ENCODE measurements at regions not wholly inside any gene's neighbourhood (a gene's known extent, or its start where the extent isn't known, plus 50 kb on each side); places are given as distances from the start of the nearest gene placed in this dataset.

DNA sequence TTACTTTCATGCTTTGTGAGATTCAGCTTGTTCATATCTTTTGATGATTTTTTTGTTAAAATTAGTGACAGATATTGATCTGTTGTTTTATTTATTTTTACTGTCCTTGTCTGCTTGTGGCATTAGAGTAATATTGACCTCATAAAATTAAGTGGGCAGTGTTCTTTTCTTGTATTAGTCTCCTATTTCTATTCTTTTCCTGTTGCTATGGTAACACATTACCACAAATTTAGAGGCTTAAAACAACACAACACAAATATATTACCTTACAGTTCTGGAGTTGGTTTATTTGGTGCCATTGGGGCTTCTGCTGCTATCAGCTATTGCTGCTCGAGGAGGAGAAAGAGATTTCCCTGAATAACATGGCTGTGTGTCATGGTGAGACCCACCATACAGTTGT is 135.7 kb downstream of the C1orf94 start:
- ATAC-seq (ENCODE audit: low read depth in 2 of 2) (no peak), DNase-seq (no peak)
- Histone ChIP-seq H3K4me1 (ENCODE audit: control insufficient read depth, insufficient read depth, low read length, poor library complexity, severe bottlenecking) (no peaks in the 10 kb centered on the region), H3K36me3 (ENCODE audit: control insufficient read depth, insufficient read depth, low read length) (no peaks in the 10 kb centered on the region), H3K9me3 (ENCODE audit: control insufficient read depth in 2 of 2, low read length in 2 of 2) (peaks cover 2 to 11% of the 10 kb centered on the region in 2 experiments), H3K27ac (ENCODE audit: insufficient read depth, low read length, poor library complexity, severe bottlenecking) (no peak overlapping the region), H3K27me3 (ENCODE audit: control insufficient read depth, insufficient read depth, low read length) (no peaks in the 10 kb centered on the region), H3K4me3 (ENCODE audit: low read depth, low read length) (no peak overlapping the region)
- H3K27me3 Mint-ChIP-seq, result no peaks in the 10 kb centered on the region
- H3K4me3 Mint-ChIP-seq, result no peak overlapping the region
- H3K4me1 Mint-ChIP-seq, result no peaks in the 10 kb centered on the region
- H3K27ac Mint-ChIP-seq, result no peak overlapping the region
- H3K9me3 Mint-ChIP-seq, result peaks cover 3 to 33% (median 7%) of the 10 kb centered on the region in 7 donors
- no peaks in the 10 kb centered on the region for H3K36me3 Mint-ChIP-seq

DNA sequence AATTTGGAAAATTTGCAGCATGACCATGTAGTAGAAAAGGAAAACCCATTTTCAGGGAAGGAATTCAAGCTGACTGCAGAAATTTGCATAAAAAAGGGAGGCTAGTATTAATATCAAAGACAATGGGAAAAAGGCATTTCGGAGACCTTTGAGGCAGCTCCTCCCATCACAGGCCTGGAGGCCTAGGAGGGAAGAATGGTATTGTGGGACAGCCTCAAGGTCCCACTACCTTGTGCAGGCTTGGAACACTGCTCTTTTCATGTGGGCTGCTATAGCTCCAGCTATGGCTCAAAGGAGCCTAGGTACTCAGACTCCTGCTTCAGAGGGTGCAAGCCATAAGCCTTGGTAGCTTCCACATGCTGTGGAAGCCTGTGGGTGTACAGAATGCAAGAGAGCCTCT is 139.3 kb downstream of the C1orf94 start:
- no peaks in the 10 kb centered on the region for H3K36me3 Mint-ChIP-seq
- no peaks in the 10 kb centered on the region for H3K27me3 Mint-ChIP-seq
- Histone ChIP-seq H3K4me3 (ENCODE audit: low read depth, low read length) (no peak overlapping the region), H3K27ac (ENCODE audit: insufficient read depth, low read length, poor library complexity, severe bottlenecking) (no peak overlapping the region), H3K4me1 (ENCODE audit: control insufficient read depth, insufficient read depth, low read length, poor library complexity, severe bottlenecking) (no peaks in the 10 kb centered on the region), H3K36me3 (ENCODE audit: control insufficient read depth, insufficient read depth, low read length) (no peaks in the 10 kb centered on the region), H3K27me3 (ENCODE audit: control insufficient read depth, insufficient read depth, low read length) (no peaks in the 10 kb centered on the region), H3K9me3 (ENCODE audit: control insufficient read depth in 2 of 2, low read length in 2 of 2) (peaks cover 2 to 11% of the 10 kb centered on the region in 2 experiments)
- DNase-seq (no peak), ATAC-seq (ENCODE audit: low read depth in 2 of 2) (no peak)
- no peak overlapping the region for H3K4me3 Mint-ChIP-seq
- H3K4me1 Mint-ChIP-seq, result no peaks in the 10 kb centered on the region
- H3K9me3 Mint-ChIP-seq, result peaks cover 3 to 20% (median 8%) of the 10 kb centered on the region in 7 donors
- H3K27ac Mint-ChIP-seq, result no peak overlapping the region

DNA sequence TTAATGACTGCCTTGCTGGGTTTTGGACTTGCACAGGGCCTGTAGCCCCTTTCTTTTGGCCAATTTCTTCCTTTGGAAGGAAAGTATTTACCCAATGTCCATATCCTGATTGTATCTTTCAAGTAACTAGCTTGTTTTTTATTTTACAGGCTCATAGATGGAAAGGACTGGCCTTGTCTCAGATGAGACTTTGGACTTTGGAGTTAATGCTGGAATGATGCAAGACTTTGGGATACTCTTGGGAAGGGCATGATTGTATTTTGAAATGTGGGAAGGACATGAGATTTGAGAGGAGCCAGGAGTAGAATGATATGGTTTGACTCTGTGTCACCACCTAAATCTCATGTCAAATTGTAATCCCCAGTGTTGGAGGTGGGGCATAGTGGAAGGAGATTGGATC is 140.1 kb downstream of the C1orf94 start:
- Histone ChIP-seq H3K27ac (ENCODE audit: insufficient read depth, low read length, poor library complexity, severe bottlenecking) (no peak overlapping the region), H3K27me3 (ENCODE audit: control insufficient read depth, insufficient read depth, low read length) (no peaks in the 10 kb centered on the region), H3K4me1 (ENCODE audit: control insufficient read depth, insufficient read depth, low read length, poor library complexity, severe bottlenecking) (no peaks in the 10 kb centered on the region), H3K4me3 (ENCODE audit: low read depth, low read length) (no peak overlapping the region), H3K36me3 (ENCODE audit: control insufficient read depth, insufficient read depth, low read length) (no peaks in the 10 kb centered on the region), H3K9me3 (ENCODE audit: control insufficient read depth in 2 of 2, low read length in 2 of 2) (peaks cover 0 to 11% of the 10 kb centered on the region in 2 experiments)
- Mint-ChIP-seq H3K4me3 (no peak overlapping the region), H3K9me3 (peaks cover 3 to 20% (median 8%) of the 10 kb centered on the region in 7 donors), H3K36me3 (no peaks in the 10 kb centered on the region), H3K27ac (no peak overlapping the region), H3K4me1 (no peaks in the 10 kb centered on the region), H3K27me3 (no peaks in the 10 kb centered on the region)
- DNase-seq, result no peak
- no peak for ATAC-seq (ENCODE audit: low read depth in 2 of 2)

DNA sequence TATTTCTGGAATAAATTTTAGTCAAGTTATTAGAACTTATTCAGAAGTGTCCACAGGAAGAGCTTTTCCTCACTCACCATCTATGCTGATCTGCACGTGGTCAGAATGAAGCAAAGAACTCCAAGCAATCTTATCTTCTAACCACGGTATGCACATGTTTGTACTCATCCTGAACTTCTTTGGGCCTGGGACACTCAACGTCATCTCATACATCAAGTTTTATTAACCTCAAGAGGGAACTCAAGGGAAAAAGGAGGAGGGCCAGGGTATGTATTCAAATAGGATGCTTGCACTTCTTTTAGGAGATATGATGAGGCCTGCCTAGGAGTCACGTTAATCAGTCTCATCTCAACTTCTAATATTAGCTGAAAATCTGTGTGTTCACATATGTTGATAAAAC is 142.5 kb downstream of the C1orf94 start:
- Mint-ChIP-seq H3K36me3 (no peaks in the 10 kb centered on the region), H3K9me3 (peaks cover 0 to 16% (median 5%) of the 10 kb centered on the region in 7 donors), H3K4me1 (no peaks in the 10 kb centered on the region), H3K27ac (no peak overlapping the region), H3K4me3 (no peak overlapping the region), H3K27me3 (no peaks in the 10 kb centered on the region)
- no peaks in the 10 kb centered on the region for H3K4me1 ChIP-seq (ENCODE audit: control insufficient read depth, insufficient read depth, low read length, poor library complexity, severe bottlenecking)
- H3K36me3 ChIP-seq (ENCODE audit: control insufficient read depth, insufficient read depth, low read length), result no peaks in the 10 kb centered on the region
- no peaks in the 10 kb centered on the region for H3K27me3 ChIP-seq (ENCODE audit: control insufficient read depth, insufficient read depth, low read length)
- H3K27ac ChIP-seq (ENCODE audit: insufficient read depth, low read length, poor library complexity, severe bottlenecking), result no peak overlapping the region
- peaks cover 0 to 11% of the 10 kb centered on the region in 2 experiments for H3K9me3 ChIP-seq (ENCODE audit: control insufficient read depth in 2 of 2, low read length in 2 of 2)
- ATAC-seq (ENCODE audit: low read depth in 2 of 2) (no peak), DNase-seq (no peak)
- no peak overlapping the region for H3K4me3 ChIP-seq (ENCODE audit: low read depth, low read length)

DNA sequence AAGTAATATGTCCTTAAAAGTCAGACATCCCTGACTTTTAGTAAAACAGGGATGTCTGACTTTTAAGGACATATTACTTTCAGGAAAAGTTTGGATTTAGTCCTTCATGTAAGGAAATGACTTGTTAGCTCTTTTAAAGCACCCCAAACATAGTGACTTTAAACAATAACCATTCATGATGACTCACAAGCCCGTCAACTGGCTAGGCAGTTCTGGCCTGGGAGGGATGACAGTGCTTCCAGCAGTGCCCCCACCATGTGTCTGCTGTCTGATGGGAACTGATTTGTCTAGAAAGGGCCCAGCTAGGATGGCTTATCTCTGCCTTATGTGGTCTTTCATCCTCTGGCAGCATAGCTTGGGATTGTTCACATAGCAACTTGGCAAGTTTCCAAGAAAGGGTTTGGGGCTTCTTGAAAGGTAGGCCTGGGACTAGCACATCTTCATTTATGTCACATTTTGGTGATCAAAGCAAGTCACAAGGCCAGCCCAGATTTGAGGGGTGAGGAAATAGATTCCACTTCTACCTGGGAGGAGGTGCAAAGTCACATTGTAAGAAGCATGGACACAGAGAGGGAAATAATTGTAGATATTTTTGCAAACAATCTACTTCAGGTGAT is 143.5 kb downstream of the C1orf94 start:
- DNase-seq (no peak), ATAC-seq (ENCODE audit: low read depth in 2 of 2) (no peak)
- Mint-ChIP-seq H3K4me1 (no peaks in the 10 kb centered on the region), H3K4me3 (no peak overlapping the region), H3K27ac (no peak overlapping the region), H3K36me3 (no peaks in the 10 kb centered on the region), H3K9me3 (peaks cover 0 to 16% (median 5%) of the 10 kb centered on the region in 7 donors), H3K27me3 (no peaks in the 10 kb centered on the region)
- H3K27me3 ChIP-seq (ENCODE audit: control insufficient read depth, insufficient read depth, low read length), result peaks cover 2% of the 10 kb centered on the region
- H3K4me3 ChIP-seq (ENCODE audit: low read depth, low read length), result no peak overlapping the region
- no peaks in the 10 kb centered on the region for H3K36me3 ChIP-seq (ENCODE audit: control insufficient read depth, insufficient read depth, low read length)
- peaks cover 0 to 11% of the 10 kb centered on the region in 2 experiments for H3K9me3 ChIP-seq (ENCODE audit: control insufficient read depth in 2 of 2, low read length in 2 of 2)
- H3K4me1 ChIP-seq (ENCODE audit: control insufficient read depth, insufficient read depth, low read length, poor library complexity, severe bottlenecking), result no peaks in the 10 kb centered on the region
- H3K27ac ChIP-seq (ENCODE audit: insufficient read depth, low read length, poor library complexity, severe bottlenecking), result no peak overlapping the region

DNA sequence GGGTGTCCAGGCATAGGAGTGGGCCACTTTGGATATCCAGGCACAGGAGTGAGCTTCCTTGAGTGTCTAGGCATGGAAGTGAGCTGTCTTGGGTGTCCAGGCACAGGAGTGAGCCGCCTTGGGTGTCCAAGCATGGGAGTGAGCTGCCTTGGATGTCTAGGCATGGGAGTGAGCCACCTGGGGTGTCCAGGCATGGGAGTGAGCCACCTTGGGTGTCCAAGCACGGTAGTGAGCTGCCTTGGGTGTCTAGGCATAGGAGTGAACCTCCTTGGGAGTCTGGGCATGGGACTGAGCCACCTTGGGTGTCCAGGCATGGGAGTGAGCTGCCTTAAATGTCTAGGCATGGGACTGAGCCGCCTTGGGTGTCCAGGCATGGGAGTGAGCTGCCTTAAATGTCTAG is 146.3 kb downstream of the C1orf94 start:
- Histone ChIP-seq H3K4me1 (ENCODE audit: control insufficient read depth, insufficient read depth, low read length, poor library complexity, severe bottlenecking) (no peaks in the 10 kb centered on the region), H3K9me3 (ENCODE audit: control insufficient read depth in 2 of 2, low read length in 2 of 2) (no peaks in the 10 kb centered on the region), H3K36me3 (ENCODE audit: control insufficient read depth, insufficient read depth, low read length) (no peaks in the 10 kb centered on the region), H3K27me3 (ENCODE audit: control insufficient read depth, insufficient read depth, low read length) (peaks cover 2% of the 10 kb centered on the region), H3K27ac (ENCODE audit: insufficient read depth, low read length, poor library complexity, severe bottlenecking) (no peak overlapping the region), H3K4me3 (ENCODE audit: low read depth, low read length) (no peak overlapping the region)
- H3K9me3 Mint-ChIP-seq, result peaks cover 0 to 5% (median 0%) of the 10 kb centered on the region in 7 donors
- no peaks in the 10 kb centered on the region for H3K27me3 Mint-ChIP-seq
- H3K4me1 Mint-ChIP-seq, result no peaks in the 10 kb centered on the region
- ATAC-seq (ENCODE audit: low read depth in 2 of 2) (no peak), DNase-seq (no peak)
- no peak overlapping the region for H3K4me3 Mint-ChIP-seq
- H3K36me3 Mint-ChIP-seq, result no peaks in the 10 kb centered on the region
- no peak overlapping the region for H3K27ac Mint-ChIP-seq

DNA sequence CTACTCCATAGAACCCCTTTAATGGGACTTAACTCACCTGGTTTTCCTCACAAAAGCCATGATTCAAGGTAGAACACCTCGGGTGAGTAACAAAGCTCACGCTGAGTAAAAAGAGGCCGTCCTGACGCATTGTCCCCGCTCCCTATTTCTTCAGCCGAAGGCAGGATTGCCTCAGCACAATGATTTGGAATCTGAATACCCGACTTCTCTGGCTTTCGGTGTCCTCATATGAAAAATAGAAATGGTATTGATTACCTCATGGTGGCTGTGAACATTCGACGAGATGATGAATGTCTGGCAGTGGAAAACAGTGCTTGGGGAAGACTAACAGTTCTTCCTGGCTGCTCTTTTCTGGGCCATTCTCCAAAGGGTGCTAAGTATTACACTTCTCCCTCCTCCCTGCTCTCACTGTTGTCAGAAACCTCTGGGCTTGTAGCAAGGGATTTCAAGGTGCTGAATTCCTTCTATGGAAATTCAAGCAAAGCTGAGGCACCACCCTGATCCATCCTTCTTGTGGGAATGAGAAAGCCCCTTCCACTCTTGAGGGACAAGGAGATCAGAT is 148.3 kb downstream of the C1orf94 start:
- Mint-ChIP-seq H3K36me3 (no peaks in the 10 kb centered on the region), H3K9me3 (peaks cover 0 to 3% (median 0%) of the 10 kb centered on the region in 7 donors), H3K27me3 (no peaks in the 10 kb centered on the region), H3K4me1 (no peaks in the 10 kb centered on the region), H3K4me3 (no peak overlapping the region), H3K27ac (no peak overlapping the region)
- Histone ChIP-seq H3K9me3 (ENCODE audit: control insufficient read depth in 2 of 2, low read length in 2 of 2) (no peaks in the 10 kb centered on the region), H3K27ac (ENCODE audit: insufficient read depth, low read length, poor library complexity, severe bottlenecking) (no peak overlapping the region), H3K36me3 (ENCODE audit: control insufficient read depth, insufficient read depth, low read length) (no peaks in the 10 kb centered on the region), H3K27me3 (ENCODE audit: control insufficient read depth, insufficient read depth, low read length) (peaks cover 2% of the 10 kb centered on the region), H3K4me3 (ENCODE audit: low read depth, low read length) (no peak overlapping the region), H3K4me1 (ENCODE audit: control insufficient read depth, insufficient read depth, low read length, poor library complexity, severe bottlenecking) (no peaks in the 10 kb centered on the region)
- DNase-seq, result no peak
- no peak for ATAC-seq (ENCODE audit: low read depth in 2 of 2)

DNA sequence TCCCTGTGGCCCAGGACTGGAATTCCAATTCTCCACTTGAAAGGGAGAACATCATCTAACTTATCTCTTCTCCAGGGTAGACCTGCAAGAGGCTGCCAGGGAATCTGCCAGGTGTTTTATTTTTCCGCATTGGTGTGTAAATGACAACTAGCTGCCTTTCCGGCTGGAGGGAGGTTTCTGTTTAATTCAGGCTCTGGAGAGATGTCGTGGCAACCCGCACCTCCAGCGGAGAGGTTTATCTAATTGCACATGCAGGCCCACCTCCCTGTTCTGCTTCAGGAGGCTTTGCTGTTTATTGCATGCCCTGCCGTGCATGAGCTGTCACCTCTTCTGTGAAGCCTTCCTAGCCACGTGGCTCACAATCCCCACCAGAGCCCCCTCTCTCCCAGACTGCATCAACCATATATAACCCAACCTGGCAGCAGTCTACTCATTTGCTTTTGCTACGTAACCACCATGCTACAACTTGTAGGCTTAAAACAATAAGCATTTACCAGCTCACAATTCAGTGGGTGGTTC is 151.6 kb downstream of the C1orf94 start:
- no peaks in the 10 kb centered on the region for H3K4me1 Mint-ChIP-seq
- H3K4me3 Mint-ChIP-seq, result no peak overlapping the region
- no peaks in the 10 kb centered on the region for H3K9me3 ChIP-seq (ENCODE audit: control insufficient read depth in 2 of 2, low read length in 2 of 2)
- DNase-seq (no peak), ATAC-seq (ENCODE audit: low read depth in 2 of 2) (no peak)
- H3K36me3 ChIP-seq (ENCODE audit: control insufficient read depth, insufficient read depth, low read length), result no peaks in the 10 kb centered on the region
- no peak overlapping the region for H3K27ac ChIP-seq (ENCODE audit: insufficient read depth, low read length, poor library complexity, severe bottlenecking)
- no peak overlapping the region for H3K4me3 ChIP-seq (ENCODE audit: low read depth, low read length)
- peaks cover 0 to 3% (median 0%) of the 10 kb centered on the region in 7 donors for H3K9me3 Mint-ChIP-seq
- no peaks in the 10 kb centered on the region for H3K27me3 Mint-ChIP-seq
- H3K36me3 Mint-ChIP-seq, result no peaks in the 10 kb centered on the region
- H3K4me1 ChIP-seq (ENCODE audit: control insufficient read depth, insufficient read depth, low read length, poor library complexity, severe bottlenecking), result no peaks in the 10 kb centered on the region
- H3K27ac Mint-ChIP-seq, result no peak overlapping the region
- H3K27me3 ChIP-seq (ENCODE audit: control insufficient read depth, insufficient read depth, low read length), result peaks cover 2% of the 10 kb centered on the region
